GM12878 (cell line): ENCODE measurements at regions not wholly inside any gene's neighbourhood (a gene's known extent, or its start where the extent isn't known, plus 50 kb on each side); places are given as distances from the start of the nearest gene placed in this dataset.

Experiments
- ATAC-seq: fragments of 200-7000 bp; cut with Tn5 transposase; 3 replicates; pipeline ENCODE4 v1.9.1; 2020; ENCODE audit warnings: mild to moderate bottlenecking, moderate library complexity
- BruUV-seq: library from RNA; stranded (reverse); fragments of 400-500 nt; replicated peaks from 2 replicates; lab custom pipeline; 2021; lab: Mats Ljungman, UMichigan
- CTCF ChIA-PET: fragments of 300-600 bp; sonication (Branson Sonifier 250); formaldehyde crosslinking; extraction: SDS; loops from one replicate; lab custom pipeline; 2021; ENCODE audit warnings: inconsistent platforms; lab: Yijun Ruan, JAX
- POLR2A ChIA-PET: fragments of 350-600 bp; formaldehyde crosslinking; extraction: SDS; loops from one replicate; lab custom pipeline; 2021; ENCODE audit warnings: inconsistent platforms; lab: Charles Lee
- RAD21 ChIA-PET: fragments of 300-600 bp; sonication (Branson Sonifier 250); formaldehyde crosslinking; loops from one replicate; lab custom pipeline; 2023; ENCODE audit warnings: antibody characterized with exemption; ENCODE audit not compliant: unreplicated experiment; lab: Charles Lee
- SMC1A ChIA-PET: fragments of 300-600 bp; sonication (Branson Sonifier 250); formaldehyde crosslinking; loops from one replicate; lab custom pipeline; 2023; ENCODE audit not compliant: unreplicated experiment, uncharacterized antibody; lab: Charles Lee
- DNase-seq: peaks from one replicate; pipeline ENCODE4 v3.0.0-alpha.2; 2011; ENCODE audit warnings: low read depth, low spot score
- FAIRE-seq: peaks from 3 replicates; lab custom pipeline; 2011; peaks lifted over from hg19 to GRCh38; lab: Jason Lieb, UNC
- H2AFZ ChIP-seq: 2 replicates; pipeline ENCODE4 v1.6.0; 2011; ENCODE audit warnings: low read depth, low read length, control low read depth; ENCODE audit not compliant: control insufficient read depth
- H3K27ac ChIP-seq: 2 replicates; pipeline ENCODE4 v1.5.1; 2011; ENCODE audit warnings: control low read depth; ENCODE audit not compliant: control insufficient read depth, insufficient read depth
- H3K27me3 ChIP-seq, 2 experiments: replicated peaks in 1 of 2; 2 replicates each; pipeline versions ENCODE4 v1.6.0 to v1.6.1; 2011; ENCODE audit warnings: low read length in 1 of 2; ENCODE audit not compliant: control insufficient read depth in 2 of 2, insufficient read depth in 2 of 2
- H3K36me3 ChIP-seq, 2 experiments: 2 replicates each; pipeline ENCODE4 v1.5.1; 2011; ENCODE audit warnings: low read length in 1 of 2; ENCODE audit not compliant: control insufficient read depth in 2 of 2, insufficient read depth in 2 of 2
- H3K4me1 ChIP-seq: 2 replicates; pipeline ENCODE4 v1.6.1; 2011; ENCODE audit warnings: mild to moderate bottlenecking, low read length, moderate library complexity, mixed read lengths; ENCODE audit not compliant: control insufficient read depth, insufficient read depth
- H3K4me2 ChIP-seq: 2 replicates; pipeline ENCODE4 v1.6.0; 2011; ENCODE audit warnings: control low read depth; ENCODE audit not compliant: control insufficient read depth, insufficient read depth
- H3K4me3 ChIP-seq: fragments of 200-600 bp; sonication (generic); 2 replicates; pipeline ENCODE4 v1.5.1; 2016
- H3K79me2 ChIP-seq: 2 replicates; pipeline ENCODE4 v1.6.0; 2011; ENCODE audit warnings: low read length; ENCODE audit not compliant: control insufficient read depth, insufficient read depth
- H3K9ac ChIP-seq: 2 replicates; pipeline ENCODE4 v1.8.0; 2011; ENCODE audit warnings: low read length, control low read depth, mixed read lengths; ENCODE audit not compliant: control insufficient read depth, insufficient read depth
- H3K9me3 ChIP-seq: replicated peaks from 3 replicates; pipeline ENCODE4 v1.5.1; 2011; ENCODE audit warnings: mild to moderate bottlenecking, low read length; ENCODE audit not compliant: control insufficient read depth, insufficient read depth
- H4K20me1 ChIP-seq: 2 replicates; pipeline ENCODE4 v1.6.0; 2011; ENCODE audit not compliant: control insufficient read depth, insufficient read depth
- NFIC ChIP-seq: IDR thresholded peaks from 2 replicates; pipeline ENCODE4 v1.6.1; 2012; ENCODE audit warnings: low read depth, mild to moderate bottlenecking, inconsistent platforms, low read length, moderate library complexity
- RB1 ChIP-seq: fragments of 450-650 bp; formaldehyde crosslinking; IDR thresholded peaks from 2 replicates; pipeline ENCODE4 v1.6.1; 2017; ENCODE audit warnings: mild to moderate bottlenecking, borderline replicate concordance
- SREBF1 ChIP-seq: IDR thresholded peaks from 2 replicates; pipeline ENCODE4 v1.6.1; 2012; ENCODE audit warnings: mild to moderate bottlenecking, low read length
- ZSCAN29 ChIP-seq: fragments of 450-650 bp; IDR thresholded peaks from 2 replicates; pipeline ENCODE4 v1.6.1; 2017; ENCODE audit warnings: mild to moderate bottlenecking, moderate library complexity
- WGBS: methylation state at CpG from one replicate; pipeline ENCODE4 v1.1.6; 2016; ENCODE audit warnings: low lambda C conversion rate; ENCODE audit not compliant: insufficient replicate concordance, insufficient coverage; ENCODE audit errors: missing lambda C conversion rate; 5-methylcytosine and 5-hydroxymethylcytosine counted together
- in situ Hi-C: fragments of 300-500 bp; cut with MboI; formaldehyde crosslinking; loops from 9 replicates; pipeline ENCODE4 v1.14.3; 2018; ENCODE audit warnings: mixed read lengths
- intact Hi-C: fragments of 100-400 bp; cut with micrococcal nuclease; formaldehyde crosslinking; loops from one replicate; pipeline ENCODE4 v1.14.2; 2022; ENCODE audit not compliant: unreplicated experiment
- TF ChIP-seq, protein P1 (sequence below): fragments of 450-650 bp; IDR thresholded peaks from 2 replicates; pipeline ENCODE4 v1.6.1; 2017; ENCODE audit warnings: low read depth, mild to moderate bottlenecking, moderate library complexity
- TF ChIP-seq, protein P2 (sequence below): IDR thresholded peaks from 2 replicates; pipeline ENCODE4 v1.6.1; 2011; ENCODE audit warnings: borderline replicate concordance, low read depth, mild to moderate bottlenecking, moderate library complexity, low read length; ENCODE audit not compliant: insufficient read depth, poor library complexity, severe bottlenecking
- TF ChIP-seq, protein P3 (sequence below): fragments of 450-650 bp; IDR thresholded peaks from 2 replicates; pipeline ENCODE4 v1.6.1; 2017; ENCODE audit warnings: antibody characterized with exemption, mild to moderate bottlenecking, moderate library complexity

DNA sequence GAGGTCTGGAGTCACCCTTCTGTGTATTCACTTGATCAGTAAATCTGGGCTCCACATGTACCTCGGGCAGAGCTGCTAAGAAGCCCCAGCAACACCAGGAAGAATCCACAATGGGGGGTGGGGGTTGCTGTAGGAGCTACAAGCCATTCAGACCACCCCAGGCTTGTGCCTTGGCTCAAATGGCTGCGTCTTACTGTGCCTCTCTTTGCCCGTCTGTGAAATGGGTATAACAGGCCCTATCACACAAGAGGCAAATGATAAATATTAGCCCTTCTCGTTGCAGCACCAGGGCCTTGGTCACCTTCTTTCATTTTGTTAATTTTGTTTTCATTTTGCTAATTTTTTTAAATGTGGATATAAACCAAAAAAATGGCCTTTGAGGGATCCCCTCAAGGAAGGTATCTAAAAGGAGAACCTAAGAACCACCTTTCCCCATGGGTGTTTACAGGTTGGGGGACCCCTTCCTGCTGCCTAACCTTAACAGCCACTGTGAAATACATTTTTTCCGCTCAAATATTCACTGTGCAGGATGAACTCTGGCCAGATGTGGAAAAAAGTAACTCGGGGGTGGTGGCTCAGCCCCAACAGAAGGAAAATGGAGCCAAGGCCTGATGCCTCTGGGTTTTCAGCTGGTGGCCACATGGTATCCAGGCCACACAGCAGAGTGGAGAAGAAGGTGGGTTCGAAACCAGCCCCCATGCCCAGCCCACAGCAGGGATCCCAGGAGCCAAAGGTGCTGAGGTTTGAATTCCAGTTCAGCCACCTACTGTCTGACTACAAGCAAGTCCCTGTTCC, 284.0 kb downstream of the MN1 start:
- Histone ChIP-seq H2AFZ (no peak overlapping the region), H3K4me2 (no peak overlapping the region), H3K27ac (no peak overlapping the region), H3K79me2 (no peaks in the 10 kb centered on the region), H3K9me3 (no peaks in the 10 kb centered on the region), H4K20me1 (no peaks in the 10 kb centered on the region), H3K36me3 (no peaks in the 10 kb centered on the region), H3K4me3 (no peak overlapping the region), H3K4me1 (no peaks in the 10 kb centered on the region), H3K9ac (no peak overlapping the region), H3K27me3 (no peaks in the 10 kb centered on the region; a peak in 1 of 4 replicates)
- intact Hi-C loops: no loop called here
- CTCF ChIA-PET: no interaction called here
- RAD21 ChIA-PET: no interaction called here
- POLR2A ChIA-PET: no interaction called here
- in situ Hi-C loops: no loop called here
- ATAC-seq (no peak), FAIRE-seq (no peak), DNase-seq (no peak)
- SMC1A ChIA-PET: no interaction called here
- no TSS peak for BruUV-seq
- TF ChIP-seq RB1 (no peak), ZSCAN29 (no peak), NFIC (no peak), SREBF1 (no peak)
- TF ChIP-seq, protein P1, sequence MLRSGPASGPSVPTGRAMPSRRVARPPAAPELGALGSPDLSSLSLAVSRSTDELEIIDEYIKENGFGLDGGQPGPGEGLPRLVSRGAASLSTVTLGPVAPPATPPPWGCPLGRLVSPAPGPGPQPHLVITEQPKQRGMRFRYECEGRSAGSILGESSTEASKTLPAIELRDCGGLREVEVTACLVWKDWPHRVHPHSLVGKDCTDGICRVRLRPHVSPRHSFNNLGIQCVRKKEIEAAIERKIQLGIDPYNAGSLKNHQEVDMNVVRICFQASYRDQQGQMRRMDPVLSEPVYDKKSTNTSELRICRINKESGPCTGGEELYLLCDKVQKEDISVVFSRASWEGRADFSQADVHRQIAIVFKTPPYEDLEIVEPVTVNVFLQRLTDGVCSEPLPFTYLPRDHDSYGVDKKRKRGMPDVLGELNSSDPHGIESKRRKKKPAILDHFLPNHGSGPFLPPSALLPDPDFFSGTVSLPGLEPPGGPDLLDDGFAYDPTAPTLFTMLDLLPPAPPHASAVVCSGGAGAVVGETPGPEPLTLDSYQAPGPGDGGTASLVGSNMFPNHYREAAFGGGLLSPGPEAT: no peak
- TF ChIP-seq, protein P2, sequence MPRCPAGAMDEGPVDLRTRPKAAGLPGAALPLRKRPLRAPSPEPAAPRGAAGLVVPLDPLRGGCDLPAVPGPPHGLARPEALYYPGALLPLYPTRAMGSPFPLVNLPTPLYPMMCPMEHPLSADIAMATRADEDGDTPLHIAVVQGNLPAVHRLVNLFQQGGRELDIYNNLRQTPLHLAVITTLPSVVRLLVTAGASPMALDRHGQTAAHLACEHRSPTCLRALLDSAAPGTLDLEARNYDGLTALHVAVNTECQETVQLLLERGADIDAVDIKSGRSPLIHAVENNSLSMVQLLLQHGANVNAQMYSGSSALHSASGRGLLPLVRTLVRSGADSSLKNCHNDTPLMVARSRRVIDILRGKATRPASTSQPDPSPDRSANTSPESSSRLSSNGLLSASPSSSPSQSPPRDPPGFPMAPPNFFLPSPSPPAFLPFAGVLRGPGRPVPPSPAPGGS: no peak
- TF ChIP-seq, protein P3, sequence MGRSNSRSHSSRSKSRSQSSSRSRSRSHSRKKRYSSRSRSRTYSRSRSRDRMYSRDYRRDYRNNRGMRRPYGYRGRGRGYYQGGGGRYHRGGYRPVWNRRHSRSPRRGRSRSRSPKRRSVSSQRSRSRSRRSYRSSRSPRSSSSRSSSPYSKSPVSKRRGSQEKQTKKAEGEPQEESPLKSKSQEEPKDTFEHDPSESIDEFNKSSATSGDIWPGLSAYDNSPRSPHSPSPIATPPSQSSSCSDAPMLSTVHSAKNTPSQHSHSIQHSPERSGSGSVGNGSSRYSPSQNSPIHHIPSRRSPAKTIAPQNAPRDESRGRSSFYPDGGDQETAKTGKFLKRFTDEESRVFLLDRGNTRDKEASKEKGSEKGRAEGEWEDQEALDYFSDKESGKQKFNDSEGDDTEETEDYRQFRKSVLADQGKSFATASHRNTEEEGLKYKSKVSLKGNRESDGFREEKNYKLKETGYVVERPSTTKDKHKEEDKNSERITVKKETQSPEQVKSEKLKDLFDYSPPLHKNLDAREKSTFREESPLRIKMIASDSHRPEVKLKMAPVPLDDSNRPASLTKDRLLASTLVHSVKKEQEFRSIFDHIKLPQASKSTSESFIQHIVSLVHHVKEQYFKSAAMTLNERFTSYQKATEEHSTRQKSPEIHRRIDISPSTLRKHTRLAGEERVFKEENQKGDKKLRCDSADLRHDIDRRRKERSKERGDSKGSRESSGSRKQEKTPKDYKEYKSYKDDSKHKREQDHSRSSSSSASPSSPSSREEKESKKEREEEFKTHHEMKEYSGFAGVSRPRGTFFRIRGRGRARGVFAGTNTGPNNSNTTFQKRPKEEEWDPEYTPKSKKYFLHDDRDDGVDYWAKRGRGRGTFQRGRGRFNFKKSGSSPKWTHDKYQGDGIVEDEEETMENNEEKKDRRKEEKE: no peak
- WGBS: 13% methylated on average over 7 of the region's 7 CpGs
